IMR-90 (cell line): ENCODE measurements at regions not wholly inside any gene's neighbourhood (a gene's known extent, or its start where the extent isn't known, plus 50 kb on each side); places are given as distances from the start of the nearest gene placed in this dataset.

ENCODE experiments used
- ATAC-seq: fragments of 200-7000 bp; cut with Tn5 transposase; 2 replicates; pipeline ENCODE4 v1.9.1; 2020; ENCODE audit warnings: low read depth, mild to moderate bottlenecking, moderate library complexity
- BruUV-seq: library from RNA; stranded (reverse); fragments of 400-500 nt; replicated peaks from 2 replicates; lab custom pipeline; 2021; lab: Mats Ljungman, UMichigan
- CTCF ChIA-PET: fragments of 300-600 bp; formaldehyde crosslinking; extraction: SDS; loops from one replicate; lab custom pipeline; 2021; ENCODE audit warnings: antibody characterized with exemption; lab: Yijun Ruan, JAX
- POLR2A ChIA-PET: fragments of 300-600 bp; sonication (Branson Sonifier 250); formaldehyde crosslinking; loops from one replicate; lab custom pipeline; 2022; ENCODE audit warnings: antibody characterized with exemption; ENCODE audit not compliant: unreplicated experiment; lab: Charles Lee
- DNase-seq: peaks from one replicate; pipeline ENCODE4 v3.0.0; 2013
- H2AFZ ChIP-seq: replicated peaks from 2 replicates; pipeline ENCODE3; 2013; ENCODE audit warnings: low read length, mild to moderate bottlenecking; ENCODE audit not compliant: poor library complexity
- H2AK5ac ChIP-seq: 2 replicates; pipeline ENCODE4 v1.6.1; 2013; ENCODE audit warnings: low read depth, low read length, inconsistent platforms
- H2AK9ac ChIP-seq: replicated peaks from 2 replicates; pipeline ENCODE3; 2013; ENCODE audit warnings: mild to moderate bottlenecking, low read depth, low read length, moderate library complexity; ENCODE audit not compliant: poor library complexity
- H2BK120ac ChIP-seq: 2 replicates; pipeline ENCODE4 v1.6.1; 2013; ENCODE audit warnings: low read depth, low read length, inconsistent platforms
- H2BK15ac ChIP-seq: 3 replicates; pipeline ENCODE4 v1.6.1; 2013; ENCODE audit warnings: low read depth, low read length, inconsistent platforms
- H2BK20ac ChIP-seq: 2 replicates; pipeline ENCODE4 v1.6.1; 2013; ENCODE audit warnings: low read depth, mild to moderate bottlenecking, inconsistent platforms, low read length, moderate library complexity
- H2BK5ac ChIP-seq: 2 replicates; pipeline ENCODE4 v1.6.1; 2013; ENCODE audit warnings: mild to moderate bottlenecking, low read depth, low read length, inconsistent platforms; ENCODE audit not compliant: poor library complexity, severe bottlenecking
- H3K14ac ChIP-seq: replicated peaks from 2 replicates; pipeline ENCODE4 v1.6.1; 2013; ENCODE audit warnings: low read depth, low read length, inconsistent platforms
- H3K18ac ChIP-seq: 2 replicates; pipeline ENCODE4 v1.6.1; 2013; ENCODE audit warnings: low read depth, low read length, control low read depth
- H3K23ac ChIP-seq: 2 replicates; pipeline ENCODE4 v1.6.1; 2013; ENCODE audit warnings: low read depth, low read length, inconsistent platforms
- H3K27ac ChIP-seq: 2 replicates; pipeline ENCODE4 v1.5.1; 2013; ENCODE audit warnings: mild to moderate bottlenecking, control low read depth, low read length; ENCODE audit not compliant: insufficient read depth
- H3K27me3 ChIP-seq: 2 replicates; pipeline ENCODE4 v1.6.1; 2013; ENCODE audit warnings: low read length; ENCODE audit not compliant: control insufficient read depth, insufficient read depth
- H3K36me3 ChIP-seq: 2 replicates; pipeline ENCODE4 v1.6.1; 2013; ENCODE audit warnings: low read length, mixed read lengths; ENCODE audit not compliant: control insufficient read depth, insufficient read depth
- H3K4ac ChIP-seq: 2 replicates; pipeline ENCODE4 v1.6.1; 2013; ENCODE audit warnings: low read depth, low read length, inconsistent platforms
- H3K4me1 ChIP-seq: 2 replicates; pipeline ENCODE4 v1.6.1; 2013; ENCODE audit warnings: low read length, mixed read lengths; ENCODE audit not compliant: control insufficient read depth, insufficient read depth
- H3K4me2 ChIP-seq: 2 replicates; pipeline ENCODE4 v1.6.1; 2013; ENCODE audit warnings: low read depth, mild to moderate bottlenecking, control low read depth, low read length, moderate library complexity
- H3K4me3 ChIP-seq: 2 replicates; pipeline ENCODE4 v1.5.1; 2013; ENCODE audit warnings: low read depth, mild to moderate bottlenecking, control low read depth, low read length, moderate library complexity; ENCODE audit not compliant: insufficient read depth
- H3K56ac ChIP-seq: 2 replicates; pipeline ENCODE4 v1.6.1; 2013; ENCODE audit warnings: low read length, inconsistent platforms; ENCODE audit not compliant: insufficient read depth; ENCODE audit errors: extremely low read depth
- H3K79me1 ChIP-seq, 2 experiments: 2 replicates each; pipeline ENCODE4 v1.6.1; 2013; ENCODE audit warnings: low read length in 2 of 2, inconsistent platforms in 1 of 2, low read depth in 1 of 2
- H3K9ac ChIP-seq: 2 replicates; pipeline ENCODE4 v1.6.1; 2013; ENCODE audit warnings: low read depth, low read length, control low read depth
- H3K9me1 ChIP-seq: 2 replicates; pipeline ENCODE4 v1.6.1; 2013; ENCODE audit warnings: low read length, inconsistent platforms; ENCODE audit not compliant: insufficient read depth
- H3K9me3 ChIP-seq: 2 replicates; pipeline ENCODE4 v1.6.1; 2013; ENCODE audit warnings: low read length; ENCODE audit not compliant: control insufficient read depth, insufficient read depth
- H4K20me1 ChIP-seq: 2 replicates; pipeline ENCODE4 v1.6.1; 2013; ENCODE audit warnings: low read length, inconsistent platforms; ENCODE audit not compliant: insufficient read depth
- H4K5ac ChIP-seq: 2 replicates; pipeline ENCODE4 v1.6.1; 2013; ENCODE audit warnings: mild to moderate bottlenecking, low read depth, low read length, control low read depth
- H4K8ac ChIP-seq, 2 experiments: 2 replicates each; pipeline ENCODE4 v1.6.1; 2013; ENCODE audit warnings: low read depth in 2 of 2, low read length in 2 of 2, control low read depth in 1 of 2, inconsistent platforms in 1 of 2
- H4K91ac ChIP-seq: 2 replicates; pipeline ENCODE4 v1.6.1; 2013; ENCODE audit warnings: low read depth, low read length, inconsistent platforms; ENCODE audit not compliant: insufficient read depth
- BHLHE40 ChIP-seq: fragments of 150-350 bp; IDR thresholded peaks from 2 replicates; pipeline ENCODE4 v1.6.1; 2016; ENCODE audit warnings: mild to moderate bottlenecking, low read depth, low read length
- CEBPB ChIP-seq: IDR thresholded peaks from 2 replicates; pipeline ENCODE4 v1.6.1; 2012; ENCODE audit warnings: low read depth, low read length, improper control_type of control experiment
- CHD1 ChIP-seq: IDR thresholded peaks from 2 replicates; pipeline ENCODE4 v1.6.1; 2012; ENCODE audit warnings: low read depth, low read length, improper control_type of control experiment
- FOS ChIP-seq: fragments of 150-350 bp; IDR thresholded peaks from 2 replicates; pipeline ENCODE4 v1.6.1; 2016; ENCODE audit warnings: low read depth, low read length
- MAZ ChIP-seq: IDR thresholded peaks from 2 replicates; pipeline ENCODE4 v1.6.1; 2012; ENCODE audit warnings: low read depth, mild to moderate bottlenecking, low read length, improper control_type of control experiment, moderate library complexity, borderline replicate concordance
- NFE2L2 ChIP-seq: fragments of 150-350 bp; IDR thresholded peaks from 2 replicates; pipeline ENCODE4 v1.6.1; 2016; ENCODE audit warnings: low read depth, mild to moderate bottlenecking, low read length
- POLR2A ChIP-seq: IDR thresholded peaks from 2 replicates; pipeline ENCODE4 v1.6.1; 2012; ENCODE audit warnings: mild to moderate bottlenecking, low read depth, low read length
- RCOR1 ChIP-seq: IDR thresholded peaks from 2 replicates; pipeline ENCODE4 v1.6.1; 2012; ENCODE audit warnings: mild to moderate bottlenecking, low read length, improper control_type of control experiment; ENCODE audit not compliant: insufficient replicate concordance
- RFX5 ChIP-seq: IDR thresholded peaks from 2 replicates; pipeline ENCODE4 v1.8.0; 2012; ENCODE audit warnings: low read depth, mild to moderate bottlenecking, low read length, moderate library complexity
- SMC3 ChIP-seq: fragments of 150-350 bp; IDR thresholded peaks from 2 replicates; pipeline ENCODE4 v1.6.1; 2016; ENCODE audit warnings: low read depth, mild to moderate bottlenecking, antibody characterized with exemption, low read length, moderate library complexity
- WGBS, 2 experiments: methylation state at CpG; one replicate each; pipeline versions ENCODE4 v1.1.5 to v1.1.7; 2013; ENCODE audit warnings: missing lambda C conversion rate in 2 of 2; ENCODE audit not compliant: insufficient read length in 1 of 2; ENCODE audit errors: extremely low coverage in 2 of 2; 5-methylcytosine and 5-hydroxymethylcytosine counted together
- dilution Hi-C: fragments of 300-500 bp; cut with HindIII; formaldehyde crosslinking; loops from one replicate; pipeline ENCODE4 v1.14.3; 2018; ENCODE audit warnings: low sequenced_read_pairs; ENCODE audit not compliant: unreplicated experiment
- in situ Hi-C: fragments of 300-500 bp; cut with MboI; formaldehyde crosslinking; loops from 3 replicates; pipeline ENCODE4 v1.14.3; 2019; ENCODE audit warnings: low sequenced_read_pairs, inconsistent platforms, mixed read lengths
- intact Hi-C: fragments of 100-400 bp; cut with micrococcal nuclease; formaldehyde crosslinking; loops from 2 replicates; pipeline ENCODE4 v1.10.0; 2022
- TF ChIP-seq, protein P1 (sequence below): conservative IDR thresholded peaks from 2 replicates; pipeline ENCODE4 v1.5.1; 2012; ENCODE audit warnings: mild to moderate bottlenecking, low read depth, low read length, improper control_type of control experiment
- TF ChIP-seq, protein P2 (sequence below): fragments of 150-350 bp; IDR thresholded peaks from 2 replicates; pipeline ENCODE4 v1.6.1; 2016; ENCODE audit warnings: low read depth, mild to moderate bottlenecking, low read length, moderate library complexity, borderline replicate concordance
- TF ChIP-seq, protein P3 (sequence below): fragments of 150-350 bp; IDR thresholded peaks from 2 replicates; pipeline ENCODE4 v1.6.1; 2017; ENCODE audit warnings: mild to moderate bottlenecking, antibody characterized with exemption, low read length, low read depth

DNA sequence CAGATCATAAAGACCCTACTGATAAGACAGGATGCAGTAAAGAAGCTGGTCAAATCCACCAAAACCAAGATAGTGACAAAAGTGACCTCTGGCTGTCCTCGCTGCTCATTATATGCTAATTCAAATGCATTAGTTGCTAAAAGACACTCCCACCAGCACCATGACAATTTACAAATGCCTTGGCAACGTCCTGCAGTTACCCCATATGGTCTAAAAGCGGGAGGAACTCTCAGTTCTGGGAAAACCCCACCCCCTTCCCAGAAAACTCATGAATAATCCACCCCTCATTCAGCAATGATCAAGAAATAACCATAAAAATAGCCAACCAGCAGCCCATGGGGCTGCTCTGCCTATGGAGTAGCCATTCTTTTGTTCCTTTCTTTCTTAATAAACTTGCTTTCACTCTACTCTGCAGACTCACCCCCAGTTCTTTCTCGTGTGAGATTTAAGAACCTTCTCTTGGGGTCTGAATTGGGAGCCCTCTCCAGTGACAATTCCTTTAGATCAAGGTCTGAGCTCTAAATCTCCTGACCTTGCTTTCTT, 217.1 kb upstream of the STS start:
- H4K91ac ChIP-seq = no peak overlapping the region
- no peak for ATAC-seq
- WGBS, 2 experiments = 0% methylated on average over 1 of the region's 4 CpGs; no CpG with 5 or more reads in 1 of the 2 experiments

More for the DNA sequence above, 217.1 kb upstream of the STS start:
- intact Hi-C loops = no loop called here
- no peaks in the 10 kb centered on the region for H3K27me3 ChIP-seq
- H4K5ac ChIP-seq = no peak overlapping the region
- no peak overlapping the region for H2AK5ac ChIP-seq
- H3K4me3 ChIP-seq = no peak overlapping the region
- TF ChIP-seq FOS (no peak), POLR2A (no peak), RCOR1 (no peak), CHD1 (no peak), BHLHE40 (no peak), RFX5 (no peak), CEBPB (no peak), MAZ (no peak), SMC3 (no peak), NFE2L2 (no peak)
- TF ChIP-seq, protein P1, sequence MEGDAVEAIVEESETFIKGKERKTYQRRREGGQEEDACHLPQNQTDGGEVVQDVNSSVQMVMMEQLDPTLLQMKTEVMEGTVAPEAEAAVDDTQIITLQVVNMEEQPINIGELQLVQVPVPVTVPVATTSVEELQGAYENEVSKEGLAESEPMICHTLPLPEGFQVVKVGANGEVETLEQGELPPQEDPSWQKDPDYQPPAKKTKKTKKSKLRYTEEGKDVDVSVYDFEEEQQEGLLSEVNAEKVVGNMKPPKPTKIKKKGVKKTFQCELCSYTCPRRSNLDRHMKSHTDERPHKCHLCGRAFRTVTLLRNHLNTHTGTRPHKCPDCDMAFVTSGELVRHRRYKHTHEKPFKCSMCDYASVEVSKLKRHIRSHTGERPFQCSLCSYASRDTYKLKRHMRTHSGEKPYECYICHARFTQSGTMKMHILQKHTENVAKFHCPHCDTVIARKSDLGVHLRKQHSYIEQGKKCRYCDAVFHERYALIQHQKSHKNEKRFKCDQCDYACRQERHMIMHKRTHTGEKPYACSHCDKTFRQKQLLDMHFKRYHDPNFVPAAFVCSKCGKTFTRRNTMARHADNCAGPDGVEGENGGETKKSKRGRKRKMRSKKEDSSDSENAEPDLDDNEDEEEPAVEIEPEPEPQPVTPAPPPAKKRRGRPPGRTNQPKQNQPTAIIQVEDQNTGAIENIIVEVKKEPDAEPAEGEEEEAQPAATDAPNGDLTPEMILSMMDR = no peak
- TF ChIP-seq, protein P2, sequence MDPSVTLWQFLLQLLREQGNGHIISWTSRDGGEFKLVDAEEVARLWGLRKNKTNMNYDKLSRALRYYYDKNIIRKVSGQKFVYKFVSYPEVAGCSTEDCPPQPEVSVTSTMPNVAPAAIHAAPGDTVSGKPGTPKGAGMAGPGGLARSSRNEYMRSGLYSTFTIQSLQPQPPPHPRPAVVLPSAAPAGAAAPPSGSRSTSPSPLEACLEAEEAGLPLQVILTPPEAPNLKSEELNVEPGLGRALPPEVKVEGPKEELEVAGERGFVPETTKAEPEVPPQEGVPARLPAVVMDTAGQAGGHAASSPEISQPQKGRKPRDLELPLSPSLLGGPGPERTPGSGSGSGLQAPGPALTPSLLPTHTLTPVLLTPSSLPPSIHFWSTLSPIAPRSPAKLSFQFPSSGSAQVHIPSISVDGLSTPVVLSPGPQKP = no peak
- TF ChIP-seq, protein P3, sequence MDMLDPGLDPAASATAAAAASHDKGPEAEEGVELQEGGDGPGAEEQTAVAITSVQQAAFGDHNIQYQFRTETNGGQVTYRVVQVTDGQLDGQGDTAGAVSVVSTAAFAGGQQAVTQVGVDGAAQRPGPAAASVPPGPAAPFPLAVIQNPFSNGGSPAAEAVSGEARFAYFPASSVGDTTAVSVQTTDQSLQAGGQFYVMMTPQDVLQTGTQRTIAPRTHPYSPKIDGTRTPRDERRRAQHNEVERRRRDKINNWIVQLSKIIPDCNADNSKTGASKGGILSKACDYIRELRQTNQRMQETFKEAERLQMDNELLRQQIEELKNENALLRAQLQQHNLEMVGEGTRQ = no peak
- H3K9ac ChIP-seq = no peak overlapping the region
- no peak overlapping the region for H3K27ac ChIP-seq
- no TSS peak for BruUV-seq
- dilution Hi-C loops = no loop called here
- H2BK5ac ChIP-seq = no peak overlapping the region
- H2BK15ac ChIP-seq = no peak overlapping the region
- no peak for DNase-seq
- H3K4me1 ChIP-seq = no peaks in the 10 kb centered on the region
- H4K8ac ChIP-seq = no peak overlapping the region
- H3K23ac ChIP-seq = no peak overlapping the region
- no peak overlapping the region for H3K56ac ChIP-seq
- H3K36me3 ChIP-seq = no peaks in the 10 kb centered on the region
- H3K4ac ChIP-seq = no peak overlapping the region
- no peaks in the 10 kb centered on the region for H3K79me1 ChIP-seq
- H3K14ac ChIP-seq = no peak overlapping the region
- CTCF ChIA-PET = no interaction called here
- H2AFZ ChIP-seq = no peak overlapping the region
- no peaks in the 10 kb centered on the region for H3K9me3 ChIP-seq
- H3K18ac ChIP-seq = no peak overlapping the region
- H3K9me1 ChIP-seq = no peaks in the 10 kb centered on the region
- H4K20me1 ChIP-seq = no peaks in the 10 kb centered on the region
- no peak overlapping the region for H2BK120ac ChIP-seq
- no peak overlapping the region for H2BK20ac ChIP-seq
- H3K4me2 ChIP-seq = no peak overlapping the region
- in situ Hi-C loops = no loop called here
- H2AK9ac ChIP-seq = no peak overlapping the region
- POLR2A ChIA-PET = no interaction called here
